KOPT-K1 (cell line): ENCODE measurements at regions not wholly inside any gene's neighbourhood (a gene's known extent, or its start where the extent isn't known, plus 50 kb on each side); places are given as distances from the start of the nearest gene placed in this dataset.

Experiments
- H3K27ac ChIP-seq: fragments of 200-600 bp; sonication (generic); 2 replicates; pipeline ENCODE4 v1.5.1; 2016; ENCODE audit warnings: antibody characterized with exemption, mild to moderate bottlenecking, low read depth, low read length; ENCODE audit not compliant: poor library complexity, severe bottlenecking
- H3K36me3 ChIP-seq: fragments of 200-600 bp; sonication (generic); 2 replicates; pipeline ENCODE4 v1.5.1; 2017; ENCODE audit warnings: antibody characterized with exemption, mild to moderate bottlenecking, low read length, moderate library complexity; ENCODE audit not compliant: insufficient read depth
- H3K9me3 ChIP-seq: fragments of 200-600 bp; sonication (generic); 2 replicates; pipeline ENCODE4 v1.5.1; 2017; ENCODE audit warnings: antibody characterized with exemption, low read length, mild to moderate bottlenecking; ENCODE audit not compliant: insufficient read depth, poor library complexity, severe bottlenecking

DNA sequence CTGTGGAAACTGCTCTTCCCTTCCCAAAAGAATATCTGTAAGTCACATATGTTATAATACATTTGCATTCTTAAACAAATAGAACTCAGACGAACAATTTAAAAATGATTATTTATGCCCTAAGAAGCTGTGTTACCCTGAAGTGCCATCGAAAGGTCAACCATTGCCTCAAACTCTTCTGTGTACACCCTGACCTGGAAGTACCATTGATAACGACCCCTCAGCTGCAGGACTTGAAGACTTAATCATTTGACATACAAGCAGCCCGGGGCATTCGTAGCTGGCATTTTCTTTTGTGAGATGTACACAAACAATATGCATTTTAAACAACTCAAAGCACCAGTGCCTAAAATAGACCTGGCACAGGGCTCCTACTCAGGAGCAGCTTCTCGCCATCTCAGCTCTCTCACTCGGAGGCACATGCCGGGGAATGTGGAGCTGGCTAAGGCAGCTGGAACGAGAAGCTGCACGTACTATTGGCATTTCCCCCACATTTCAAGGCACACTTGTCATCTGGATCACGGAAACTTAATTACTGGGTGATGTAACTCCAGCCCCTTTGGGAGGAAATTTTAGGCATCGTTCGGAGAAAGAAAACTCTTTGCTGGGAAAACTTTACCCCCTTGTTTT lies 170.0 kb upstream of the GALNT5 start:
- no peaks in the 10 kb centered on the region for H3K9me3 ChIP-seq
- no peaks in the 10 kb centered on the region for H3K36me3 ChIP-seq

DNA sequence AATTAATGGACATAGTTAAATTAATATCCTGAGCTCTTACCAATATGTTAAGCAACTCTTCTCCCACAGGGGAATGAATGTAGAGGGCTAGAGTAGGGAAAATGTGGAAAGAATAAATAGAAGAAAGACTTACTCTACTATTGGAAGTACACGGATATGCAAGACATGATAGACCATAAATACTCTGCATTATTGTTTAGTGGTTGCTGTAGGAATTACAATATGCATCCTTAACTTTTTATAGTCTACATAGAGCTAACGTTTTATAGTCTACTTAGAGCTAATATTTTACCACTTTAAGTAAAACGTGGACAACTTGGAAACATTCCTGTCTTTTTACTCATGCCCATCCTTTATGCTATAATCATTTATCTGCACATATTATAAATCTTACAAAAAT lies 163.8 kb upstream of the GALNT5 start:
- no peaks in the 10 kb centered on the region for H3K9me3 ChIP-seq
- no peaks in the 10 kb centered on the region for H3K36me3 ChIP-seq
- H3K27ac ChIP-seq: no peak overlapping the region

More for the DNA sequence above, 170.0 kb upstream of the GALNT5 start:
- no peak overlapping the region for H3K27ac ChIP-seq

DNA sequence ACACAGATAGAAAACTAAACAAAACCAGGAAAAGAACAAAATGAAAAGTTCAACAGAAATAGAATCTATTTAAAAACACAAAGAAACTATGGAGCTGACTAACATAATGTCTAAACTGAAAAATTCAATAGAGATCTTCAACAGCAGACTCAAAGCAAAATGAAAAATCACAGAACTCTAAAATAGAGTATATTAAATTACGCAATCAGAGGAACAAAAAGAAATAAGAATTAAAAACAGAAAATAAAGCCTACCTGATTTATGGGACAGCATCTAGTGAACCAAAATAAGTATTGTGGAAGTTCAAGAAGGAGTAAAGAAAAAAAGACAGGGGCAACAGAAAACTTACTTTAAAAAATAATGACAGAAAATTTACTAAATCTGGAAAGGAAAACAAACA lies 152.1 kb upstream of the GALNT5 start:
- H3K36me3 ChIP-seq: no peaks in the 10 kb centered on the region
- H3K9me3 ChIP-seq: no peaks in the 10 kb centered on the region
- H3K27ac ChIP-seq: no peak overlapping the region

GRCh38 chr2:157106950-157107349 lies 150.6 kb upstream of the GALNT5 start:
- Histone ChIP-seq H3K9me3 (no peaks in the 10 kb centered on the region), H3K27ac (no peak overlapping the region), H3K36me3 (no peaks in the 10 kb centered on the region)

GRCh38 chr2:157107460-157107859 lies 150.0 kb upstream of the GALNT5 start:
- H3K36me3 ChIP-seq: no peaks in the 10 kb centered on the region
- no peak overlapping the region for H3K27ac ChIP-seq
- no peaks in the 10 kb centered on the region for H3K9me3 ChIP-seq

GRCh38 chr2:157107877-157108276 lies 149.6 kb upstream of the GALNT5 start:
- Histone ChIP-seq H3K27ac (no peak overlapping the region), H3K9me3 (no peaks in the 10 kb centered on the region), H3K36me3 (no peaks in the 10 kb centered on the region)

DNA sequence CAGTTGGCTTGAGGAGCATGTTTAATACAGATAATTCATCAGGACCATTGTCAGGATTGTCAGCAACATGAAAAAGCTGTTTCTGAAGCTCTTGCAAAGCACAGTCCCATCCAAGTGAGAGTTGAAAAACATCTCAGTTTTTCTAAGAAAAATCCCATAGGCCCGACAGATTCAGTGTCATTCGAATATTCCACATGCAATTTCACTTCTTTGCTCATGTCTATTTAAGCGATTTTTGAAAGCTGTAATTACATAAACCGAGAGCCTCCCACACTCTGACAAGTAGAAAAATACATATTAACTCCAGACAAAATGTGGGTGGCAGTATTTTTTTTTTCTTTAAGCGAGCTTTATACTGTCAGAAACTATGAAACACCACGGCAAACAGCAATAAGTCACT lies 134.7 kb upstream of the GALNT5 start:
- H3K36me3 ChIP-seq: no peaks in the 10 kb centered on the region
- no peak overlapping the region for H3K27ac ChIP-seq

DNA sequence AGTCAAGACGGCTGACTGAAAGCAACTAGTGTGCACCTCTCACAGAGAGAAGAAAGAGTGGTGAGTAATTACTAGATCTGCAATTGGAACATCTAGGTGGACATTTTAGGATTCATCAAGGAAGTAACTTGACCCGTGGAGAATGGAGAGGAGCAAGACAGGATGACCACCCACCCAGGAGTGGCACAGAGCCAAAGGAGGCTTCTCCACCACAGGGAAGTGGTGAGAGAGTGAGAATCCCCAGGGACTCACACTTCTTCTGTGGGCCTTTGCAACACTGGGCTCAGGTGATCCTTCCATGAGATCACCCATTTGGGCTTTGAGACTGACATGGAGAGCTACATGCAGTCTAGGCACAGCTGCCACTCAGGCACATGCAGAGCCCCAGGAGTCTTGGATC lies 132.8 kb upstream of the GALNT5 start:
- no peaks in the 10 kb centered on the region for H3K9me3 ChIP-seq
- no peaks in the 10 kb centered on the region for H3K36me3 ChIP-seq
- H3K27ac ChIP-seq: no peak overlapping the region

More for the DNA sequence above, 134.7 kb upstream of the GALNT5 start:
- no peaks in the 10 kb centered on the region for H3K9me3 ChIP-seq

GRCh38 chr2:157125685-157126084 lies 131.8 kb upstream of the GALNT5 start:
- Histone ChIP-seq H3K36me3 (no peaks in the 10 kb centered on the region), H3K27ac (no peak overlapping the region)

DNA sequence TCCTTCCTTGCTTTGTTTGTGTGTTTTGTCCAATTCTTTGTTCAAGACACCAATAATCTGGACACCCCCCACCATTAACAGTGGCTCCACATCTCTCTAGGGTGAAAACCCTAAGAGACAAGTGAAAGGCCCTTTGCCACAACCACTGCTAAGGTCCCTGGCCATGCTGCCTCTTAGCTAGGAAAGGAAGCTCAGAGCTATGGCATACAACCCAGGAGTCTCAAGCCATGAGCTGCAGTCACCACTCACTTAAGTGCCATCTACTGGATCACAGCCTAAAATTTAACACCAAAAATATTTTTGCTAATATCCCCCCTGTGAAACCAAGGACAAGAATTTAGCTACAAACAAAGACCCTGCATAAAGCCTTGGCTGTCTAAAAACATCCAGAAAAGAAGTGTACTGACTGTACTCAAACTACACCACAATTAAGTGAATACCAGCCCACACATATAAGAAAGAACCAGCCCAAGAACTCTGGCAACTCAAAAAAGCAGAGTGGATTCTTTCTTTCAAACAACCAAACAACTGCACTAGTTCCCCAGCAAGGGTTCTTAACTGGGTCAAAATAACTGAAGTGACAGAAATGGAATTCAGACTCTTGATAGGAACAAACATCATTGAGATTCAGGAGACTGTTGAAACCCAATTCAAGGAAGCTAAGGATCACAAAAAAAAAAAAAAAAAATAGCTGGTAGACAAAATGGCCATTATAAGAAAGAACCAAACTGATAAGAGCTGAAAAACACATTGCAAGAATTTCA lies 130.1 kb upstream of the GALNT5 start:
- H3K27ac ChIP-seq: no peak overlapping the region
- H3K36me3 ChIP-seq: no peaks in the 10 kb centered on the region
- H3K9me3 ChIP-seq: no peaks in the 10 kb centered on the region

More at GRCh38 chr2:157125685-157126084, 131.8 kb upstream of the GALNT5 start:
- H3K9me3 ChIP-seq: no peaks in the 10 kb centered on the region

DNA sequence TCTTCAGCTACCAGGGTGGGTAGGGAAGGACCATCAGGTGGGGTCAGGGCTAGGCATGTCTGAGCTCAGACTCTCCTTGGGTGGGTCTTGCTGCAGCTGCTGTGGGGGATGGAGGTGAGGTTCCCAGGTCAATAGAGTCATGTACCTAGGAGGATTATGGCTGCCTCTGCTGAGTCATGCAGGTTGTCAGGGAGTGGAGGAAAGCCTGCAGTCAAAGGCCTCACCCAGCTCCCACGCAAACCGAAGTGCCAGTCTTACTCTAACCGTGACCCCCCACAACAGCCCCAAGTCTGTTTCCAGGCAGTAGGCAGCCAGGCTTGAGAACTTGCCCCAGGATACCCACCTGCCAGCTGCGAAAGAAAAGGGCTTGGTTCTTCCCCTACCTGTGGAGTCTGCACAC lies 113.6 kb upstream of the GALNT5 start:
- Histone ChIP-seq H3K27ac (no peak overlapping the region), H3K9me3 (no peaks in the 10 kb centered on the region), H3K36me3 (no peaks in the 10 kb centered on the region)

DNA sequence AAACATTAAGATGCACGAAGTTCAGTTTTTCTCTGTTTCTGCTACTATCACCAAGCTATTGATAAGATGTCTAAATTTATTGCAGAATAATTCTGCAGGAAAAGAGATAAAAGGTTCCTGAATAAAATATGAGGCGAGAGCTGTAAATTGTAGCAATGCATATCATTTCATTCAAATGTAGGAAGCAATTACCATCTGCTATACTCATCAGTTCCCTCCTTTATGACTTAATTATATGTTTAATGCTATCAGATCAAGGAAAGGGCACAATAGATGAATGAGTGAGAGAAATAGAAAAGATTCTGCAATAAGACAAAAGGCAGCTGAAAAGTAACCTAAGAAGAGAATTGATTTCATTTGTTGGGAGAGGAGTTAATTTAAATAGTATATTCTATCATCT lies 108.2 kb upstream of the GALNT5 start:
- H3K36me3 ChIP-seq: no peaks in the 10 kb centered on the region
- H3K9me3 ChIP-seq: no peaks in the 10 kb centered on the region
- no peak overlapping the region for H3K27ac ChIP-seq

GRCh38 chr2:157150747-157151146 lies 106.8 kb upstream of the GALNT5 start:
- no peaks in the 10 kb centered on the region for H3K36me3 ChIP-seq
- no peaks in the 10 kb centered on the region for H3K9me3 ChIP-seq
- H3K27ac ChIP-seq: no peak overlapping the region

DNA sequence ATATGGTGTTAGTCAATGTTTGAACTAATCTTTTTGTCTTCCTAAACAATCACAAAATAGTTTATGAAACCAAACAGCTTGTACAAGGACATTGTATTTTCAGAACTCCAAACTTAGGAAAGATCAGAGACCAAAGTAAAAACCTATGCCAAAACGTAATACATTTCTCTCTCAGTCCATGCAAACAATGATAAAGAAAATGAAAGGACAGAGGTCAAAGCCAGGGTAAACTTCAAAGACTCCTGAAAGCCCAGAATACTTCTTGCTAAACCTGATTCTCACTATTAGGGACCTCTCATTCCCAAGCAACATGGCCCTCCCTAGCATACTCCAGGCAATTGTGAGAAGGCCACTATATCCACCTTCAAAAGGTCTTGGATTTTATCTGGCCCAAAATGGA lies 105.1 kb upstream of the GALNT5 start:
- Histone ChIP-seq H3K9me3 (no peaks in the 10 kb centered on the region), H3K27ac (no peak overlapping the region), H3K36me3 (no peaks in the 10 kb centered on the region)

GRCh38 chr2:157155992-157156391 lies 101.5 kb upstream of the GALNT5 start:
- no peaks in the 10 kb centered on the region for H3K36me3 ChIP-seq
- no peaks in the 10 kb centered on the region for H3K9me3 ChIP-seq
- no peak overlapping the region for H3K27ac ChIP-seq

- no peak overlapping the region for H3K27ac ChIP-seq
- H3K9me3 ChIP-seq: no peaks in the 10 kb centered on the region
- H3K36me3 ChIP-seq: no peaks in the 10 kb centered on the region
These were observed 99.4 kb upstream of the GALNT5 start for GRCh38 chr2:157158111-157158510.
